HG02981 (cell line): ENCODE measurements at regions not wholly inside any gene's neighbourhood (a gene's known extent, or its start where the extent isn't known, plus 50 kb on each side); places are given as distances from the start of the nearest gene placed in this dataset.

Experiments used
- ATAC-seq: cut with Tn5 transposase; IDR thresholded peaks from one replicate; pipeline ENCODE4 v1.9.1; 2021; ENCODE audit warnings: mild to moderate bottlenecking, moderate library complexity; ENCODE audit not compliant: unreplicated experiment

- no peak for ATAC-seq
Observed at GRCh38 chr6:44559486-44560270, 172.2 kb downstream of the CDC5L start.

DNA sequence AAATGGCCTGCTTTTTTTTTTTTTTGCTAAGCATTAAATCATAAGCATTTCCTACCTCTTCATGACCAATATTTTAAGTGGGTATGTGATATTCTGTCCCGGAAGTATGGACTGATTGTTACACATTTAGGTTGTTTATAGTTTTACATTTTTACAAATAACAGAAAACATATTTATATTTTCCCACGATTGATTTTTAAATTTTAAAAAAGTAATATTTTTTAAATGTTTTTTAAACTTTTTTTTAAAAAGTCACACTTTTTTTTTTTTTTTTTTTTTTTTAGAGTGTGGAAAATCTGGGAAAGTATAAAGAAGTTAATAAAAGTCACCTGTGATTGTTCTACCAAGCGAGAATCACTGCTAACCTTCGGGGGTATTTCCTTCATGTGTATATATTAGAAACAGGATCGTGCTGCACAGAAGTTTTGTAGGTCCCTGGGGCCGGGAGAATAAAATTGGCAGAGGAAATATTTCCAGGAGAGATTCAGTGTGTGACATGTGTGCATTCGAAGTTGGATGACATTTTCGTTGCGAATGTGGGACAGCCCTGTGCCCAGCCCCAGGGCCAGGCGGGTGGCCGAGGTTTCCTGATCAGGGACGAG is 173.1 kb downstream of the CDC5L start:
- no peak for ATAC-seq

GRCh38 chr6:44561060-44561623 is 173.6 kb downstream of the CDC5L start:
- ATAC-seq: no peak

- ATAC-seq: no peak
Observed at GRCh38 chr6:44561832-44562665, 174.5 kb downstream of the CDC5L start.

DNA sequence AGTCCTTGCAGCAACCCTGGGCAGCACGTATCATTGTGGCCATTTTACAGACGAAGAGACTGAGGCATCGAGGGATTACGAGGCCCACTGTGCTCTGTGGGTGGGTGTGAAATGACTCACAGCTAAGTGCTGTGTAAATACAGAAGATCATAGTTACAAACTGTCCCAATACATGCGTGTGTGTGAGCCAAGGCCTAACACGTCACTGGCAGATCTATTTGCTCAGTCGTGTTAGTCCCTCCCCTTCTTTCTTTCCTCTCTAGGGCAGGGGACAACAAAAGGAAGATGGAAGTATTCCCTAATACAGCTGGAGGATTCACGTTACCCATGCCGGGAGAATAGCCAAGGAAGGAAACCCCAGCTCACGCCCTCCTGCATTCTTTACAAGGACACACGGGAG is 175.9 kb downstream of the CDC5L start:
- ATAC-seq: no peak

GRCh38 chr6:44564906-44565524 is 177.5 kb downstream of the CDC5L start:
- ATAC-seq: no peak

GRCh38 chr6:44567406-44567805 is 179.9 kb downstream of the CDC5L start:
- ATAC-seq: no peak

- no peak for ATAC-seq
Observed at GRCh38 chr6:44569131-44569530, 181.6 kb downstream of the CDC5L start.

DNA sequence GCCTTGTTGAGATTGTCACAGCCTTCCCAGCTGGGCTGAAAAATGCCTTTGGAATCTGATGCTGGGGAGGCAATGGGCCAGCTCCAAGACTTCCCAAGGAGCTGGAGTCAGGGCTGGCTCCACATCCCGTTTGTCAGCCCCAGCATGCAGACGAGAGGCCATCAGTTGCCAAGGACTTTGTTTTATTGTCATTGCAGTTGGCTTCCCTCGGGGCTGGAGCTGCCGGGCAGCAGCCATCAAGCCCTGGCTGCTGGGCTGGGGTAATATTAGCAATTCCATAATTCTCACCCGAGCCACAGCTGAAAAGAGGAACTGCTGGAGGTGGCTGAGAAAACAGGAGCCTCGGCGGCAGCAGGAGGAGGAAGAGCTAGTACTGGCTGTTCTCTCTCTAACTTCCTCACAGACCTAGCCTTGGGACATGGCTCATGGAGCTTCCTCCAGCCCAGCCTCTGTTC is 182.5 kb downstream of the CDC5L start:
- ATAC-seq: no peak

DNA sequence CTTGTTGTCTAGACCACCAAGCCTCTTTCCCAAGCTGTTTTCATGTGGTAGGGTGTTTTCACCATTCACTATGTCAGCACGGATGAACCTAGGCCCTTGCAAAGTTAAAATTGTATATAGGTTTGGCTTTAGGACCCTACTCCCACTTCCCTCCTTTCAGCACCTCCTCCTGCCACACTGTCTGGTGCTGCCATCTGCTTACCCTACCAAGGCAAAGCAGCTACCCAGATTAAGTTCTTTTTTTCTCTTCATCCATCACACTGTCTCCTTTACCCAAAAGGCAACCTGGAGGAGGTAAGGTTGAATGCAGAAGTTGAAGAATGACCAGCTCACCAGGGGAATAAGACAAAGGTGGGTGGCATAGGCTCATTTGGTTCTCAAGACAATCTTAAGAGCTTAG is 184.0 kb downstream of the CDC5L start:
- ATAC-seq: no peak

- ATAC-seq: no peak
Observed at GRCh38 chr6:44572346-44572745, 184.8 kb downstream of the CDC5L start.

GRCh38 chr6:44575644-44576043 is 188.1 kb downstream of the CDC5L start:
- ATAC-seq: no peak

DNA sequence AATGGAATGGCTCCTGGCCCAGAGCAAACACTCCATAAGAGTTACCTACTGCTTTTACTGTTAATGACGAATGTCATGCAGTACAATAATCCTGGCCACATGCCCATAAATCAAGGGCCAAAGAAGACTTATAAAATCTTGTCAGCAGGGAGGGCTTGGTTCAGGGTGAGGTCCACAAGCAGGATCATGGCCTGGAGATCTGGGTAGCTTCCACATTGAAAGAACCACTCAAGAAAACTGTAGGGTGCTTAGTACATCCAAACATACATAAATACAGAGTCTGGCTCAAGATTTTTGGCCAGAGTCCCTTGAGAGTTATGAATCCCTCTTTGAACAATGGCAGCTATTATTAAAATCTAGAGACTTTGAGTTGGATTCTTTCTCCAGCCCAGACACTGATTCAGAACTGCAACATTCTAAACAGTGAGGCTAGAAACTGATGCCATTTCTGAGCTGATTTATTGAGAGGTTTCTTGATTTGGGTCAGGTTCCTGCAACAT is 188.7 kb downstream of the CDC5L start:
- ATAC-seq: no peak

DNA sequence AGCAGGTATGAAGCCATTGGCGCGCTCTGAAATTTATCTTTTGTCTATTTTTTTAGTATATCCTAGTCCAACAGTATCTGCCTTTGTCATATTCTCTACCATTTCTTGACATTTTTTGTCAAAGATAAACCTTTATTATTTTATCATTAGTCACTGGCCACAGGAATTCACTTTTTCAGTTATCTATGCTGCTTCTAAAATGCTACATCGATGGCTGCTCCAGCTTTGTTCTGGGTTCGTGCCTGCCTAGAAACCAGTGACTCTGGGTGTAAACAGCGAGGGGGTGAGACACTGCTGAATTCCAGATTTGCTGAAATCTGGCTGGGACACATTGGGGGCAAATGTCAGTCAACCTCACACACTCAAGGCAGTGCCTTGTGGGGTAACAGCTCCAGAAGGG is 193.4 kb downstream of the CDC5L start:
- no peak for ATAC-seq

GRCh38 chr6:44582930-44583329 is 195.4 kb downstream of the CDC5L start:
- no peak for ATAC-seq

GRCh38 chr6:44590471-44590870 is 203.0 kb downstream of the CDC5L start:
- no peak for ATAC-seq

DNA sequence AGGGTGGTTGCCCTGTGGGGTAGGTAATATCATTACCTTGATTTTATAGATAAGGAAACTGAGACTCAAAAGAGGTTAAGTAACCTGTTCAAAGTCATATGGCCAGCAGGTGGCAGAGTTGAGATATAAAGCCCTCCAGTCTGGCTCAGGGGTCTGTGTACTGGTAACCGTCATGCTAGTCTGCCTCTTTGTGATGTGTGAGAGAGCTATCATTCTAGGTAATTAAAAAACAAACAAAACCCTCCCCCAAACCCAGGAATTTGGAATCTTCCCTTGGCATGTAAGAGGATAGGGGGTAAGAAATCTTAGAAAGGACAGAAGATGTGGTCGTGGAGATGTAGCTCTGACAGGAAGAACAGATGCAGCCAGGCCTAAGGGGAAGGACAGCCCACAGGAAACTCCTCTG is 206.0 kb downstream of the CDC5L start:
- no peak for ATAC-seq

DNA sequence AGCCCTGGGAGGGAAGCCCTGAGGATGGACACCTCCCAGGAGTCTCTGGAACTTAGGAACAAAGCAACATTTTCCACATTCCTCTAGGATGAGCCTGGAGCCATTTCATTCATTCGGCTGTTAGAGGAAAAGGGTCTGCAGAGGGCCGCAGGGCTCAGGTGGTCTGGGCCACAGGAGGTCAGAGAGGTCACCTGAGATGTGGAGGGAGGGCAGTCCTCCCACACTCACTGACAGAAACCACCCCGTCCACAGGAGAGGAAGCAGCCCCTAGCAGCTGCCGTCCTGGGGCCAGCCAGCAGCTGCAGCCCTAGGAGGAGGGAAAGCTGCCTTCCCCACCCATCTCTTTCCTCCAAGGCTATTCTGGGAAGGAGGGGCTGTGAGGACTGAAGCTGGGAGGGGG is 207.0 kb downstream of the CDC5L start:
- no peak for ATAC-seq

DNA sequence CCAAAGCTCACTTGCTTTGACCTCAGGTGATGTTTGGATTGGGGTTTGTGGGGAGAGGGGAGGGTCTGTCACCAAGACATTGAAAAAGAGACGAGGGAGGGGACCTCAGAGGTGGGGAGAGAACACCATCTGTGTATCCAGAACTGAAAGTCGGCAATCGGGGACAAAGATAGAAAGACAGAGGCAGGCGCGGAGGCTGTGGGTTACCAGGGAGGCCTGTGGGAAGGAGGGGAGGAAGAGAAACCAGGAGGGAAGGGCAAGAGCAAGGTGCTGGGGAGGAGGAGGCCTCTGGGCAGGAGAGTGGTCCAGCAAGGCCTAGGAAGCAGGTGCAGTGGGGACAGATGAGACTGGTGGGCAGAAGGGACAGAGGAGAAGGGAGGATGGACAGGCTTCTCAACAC is 211.2 kb downstream of the CDC5L start:
- ATAC-seq: no peak

- no peak for ATAC-seq
Observed at GRCh38 chr6:44599672-44600071, 212.2 kb downstream of the CDC5L start.
